ENCODE measurements at regions not wholly inside any gene's neighbourhood (a gene's known extent, or its start where the extent isn't known, plus 50 kb on each side); places are given as distances from the start of the nearest gene placed in this dataset.

DNA sequence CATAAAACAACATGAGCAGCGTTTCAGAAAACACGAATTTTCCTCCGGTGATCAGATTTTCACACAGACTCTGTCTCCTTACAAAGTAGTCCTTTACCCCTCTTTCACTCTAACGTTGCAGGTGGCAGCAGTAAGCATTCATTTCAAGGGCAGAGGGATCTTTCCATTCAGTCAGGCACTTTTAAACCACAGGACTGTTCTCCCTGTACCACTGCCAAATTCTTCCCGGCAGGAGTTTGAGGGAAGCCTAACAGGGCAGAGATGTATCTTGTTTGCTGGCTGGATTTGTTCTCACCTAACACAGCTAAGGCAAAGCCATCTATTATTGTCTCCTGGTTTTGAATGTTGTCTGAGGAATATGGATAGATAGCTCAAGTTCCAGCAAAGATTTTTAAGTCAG, 1187.3 kb upstream of the SEL1L start:
- H3K27ac ChIP-seq (ENCODE audit: poor library complexity, severe bottlenecking): no peak overlapping the region
- TF ChIP-seq, protein P1, sequence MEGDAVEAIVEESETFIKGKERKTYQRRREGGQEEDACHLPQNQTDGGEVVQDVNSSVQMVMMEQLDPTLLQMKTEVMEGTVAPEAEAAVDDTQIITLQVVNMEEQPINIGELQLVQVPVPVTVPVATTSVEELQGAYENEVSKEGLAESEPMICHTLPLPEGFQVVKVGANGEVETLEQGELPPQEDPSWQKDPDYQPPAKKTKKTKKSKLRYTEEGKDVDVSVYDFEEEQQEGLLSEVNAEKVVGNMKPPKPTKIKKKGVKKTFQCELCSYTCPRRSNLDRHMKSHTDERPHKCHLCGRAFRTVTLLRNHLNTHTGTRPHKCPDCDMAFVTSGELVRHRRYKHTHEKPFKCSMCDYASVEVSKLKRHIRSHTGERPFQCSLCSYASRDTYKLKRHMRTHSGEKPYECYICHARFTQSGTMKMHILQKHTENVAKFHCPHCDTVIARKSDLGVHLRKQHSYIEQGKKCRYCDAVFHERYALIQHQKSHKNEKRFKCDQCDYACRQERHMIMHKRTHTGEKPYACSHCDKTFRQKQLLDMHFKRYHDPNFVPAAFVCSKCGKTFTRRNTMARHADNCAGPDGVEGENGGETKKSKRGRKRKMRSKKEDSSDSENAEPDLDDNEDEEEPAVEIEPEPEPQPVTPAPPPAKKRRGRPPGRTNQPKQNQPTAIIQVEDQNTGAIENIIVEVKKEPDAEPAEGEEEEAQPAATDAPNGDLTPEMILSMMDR (IDR thresholded peaks at IDR 0.05; ENCODE audit: poor library complexity, severe bottlenecking): no peak
- H3K9me3 ChIP-seq (ENCODE audit: severe bottlenecking): peaks cover 3% of the 10 kb centered on the region
- H3K27me3 ChIP-seq (ENCODE audit: insufficient read depth, poor library complexity, severe bottlenecking): no peaks in the 10 kb centered on the region
- DNase-seq (ENCODE audit: low spot score) (no peak), ATAC-seq (ENCODE audit: low read depth) (peak; percentile 41; the same call in 1 of the 3 replicates)
- H3K4me1 ChIP-seq (ENCODE audit: insufficient read depth, poor library complexity, severe bottlenecking): peaks cover 2% of the 10 kb centered on the region
- H3K36me3 ChIP-seq (ENCODE audit: low read depth): no peaks in the 10 kb centered on the region
- no peak overlapping the region for H3K4me3 ChIP-seq (ENCODE audit: severe bottlenecking)

DNA sequence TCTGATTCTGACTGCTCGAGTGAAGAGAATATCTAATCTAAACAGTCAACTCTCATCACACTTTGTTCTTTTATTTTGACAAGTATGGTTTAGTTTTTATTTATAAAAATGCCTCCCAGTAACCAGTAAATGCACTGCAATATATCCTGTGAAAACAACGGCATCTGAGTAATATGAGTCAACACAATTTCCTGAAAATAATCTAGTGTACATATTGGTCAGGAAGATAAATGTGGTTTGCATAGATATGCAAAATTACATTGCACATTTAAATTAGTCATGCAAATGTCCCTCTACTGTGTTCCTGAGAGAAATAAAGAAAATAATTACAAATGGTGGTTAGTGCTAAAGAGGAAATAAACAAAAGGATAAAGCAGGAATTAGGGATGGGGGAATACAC, 1190.7 kb upstream of the SEL1L start:
- no peak; the same call in 2 of the 3 replicates for ATAC-seq (ENCODE audit: low read depth)
- H3K27me3 ChIP-seq (ENCODE audit: insufficient read depth, poor library complexity, severe bottlenecking): no peaks in the 10 kb centered on the region
- no peak overlapping the region for H3K27ac ChIP-seq (ENCODE audit: poor library complexity, severe bottlenecking)
- no peak for DNase-seq (ENCODE audit: low spot score)
- H3K4me3 ChIP-seq (ENCODE audit: severe bottlenecking): no peak overlapping the region
- H3K9me3 ChIP-seq (ENCODE audit: severe bottlenecking): peaks cover 3% of the 10 kb centered on the region
- peaks cover 2% of the 10 kb centered on the region for H3K4me1 ChIP-seq (ENCODE audit: insufficient read depth, poor library complexity, severe bottlenecking)
- no peaks in the 10 kb centered on the region for H3K36me3 ChIP-seq (ENCODE audit: low read depth)
- TF ChIP-seq, protein P1 (IDR thresholded peaks at IDR 0.05; ENCODE audit: poor library complexity, severe bottlenecking): no peak

DNA sequence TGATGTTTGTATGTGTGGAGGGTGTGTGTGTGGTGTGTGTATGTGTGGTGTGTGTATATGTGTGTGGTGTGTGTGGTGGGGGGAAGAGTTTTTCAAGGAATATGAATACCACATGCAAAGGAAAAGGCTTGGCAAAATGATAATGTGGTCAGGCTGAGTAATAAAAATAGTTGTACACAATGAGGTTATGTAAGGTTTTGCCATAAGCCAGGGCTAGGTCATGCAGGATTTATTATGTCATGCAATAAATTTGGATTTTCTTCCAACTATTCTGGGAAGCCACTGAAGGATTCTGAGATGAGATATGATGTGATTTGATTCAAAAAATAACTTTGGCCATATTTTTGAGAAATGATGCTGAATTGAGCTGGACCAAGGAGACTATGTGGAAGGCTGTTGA, 1191.6 kb upstream of the SEL1L start:
- Histone ChIP-seq H3K9me3 (ENCODE audit: severe bottlenecking) (peaks cover 3% of the 10 kb centered on the region), H3K4me3 (ENCODE audit: severe bottlenecking) (no peak overlapping the region), H3K36me3 (ENCODE audit: low read depth) (no peaks in the 10 kb centered on the region), H3K27ac (ENCODE audit: poor library complexity, severe bottlenecking) (no peak overlapping the region), H3K4me1 (ENCODE audit: insufficient read depth, poor library complexity, severe bottlenecking) (peaks cover 2% of the 10 kb centered on the region), H3K27me3 (ENCODE audit: insufficient read depth, poor library complexity, severe bottlenecking) (no peaks in the 10 kb centered on the region)
- TF ChIP-seq, protein P1 (IDR thresholded peaks at IDR 0.05; ENCODE audit: poor library complexity, severe bottlenecking): no peak
- DNase-seq (ENCODE audit: low spot score) (no peak), ATAC-seq (ENCODE audit: low read depth) (peak; percentile 59; the same call in 1 of the 3 replicates)

DNA sequence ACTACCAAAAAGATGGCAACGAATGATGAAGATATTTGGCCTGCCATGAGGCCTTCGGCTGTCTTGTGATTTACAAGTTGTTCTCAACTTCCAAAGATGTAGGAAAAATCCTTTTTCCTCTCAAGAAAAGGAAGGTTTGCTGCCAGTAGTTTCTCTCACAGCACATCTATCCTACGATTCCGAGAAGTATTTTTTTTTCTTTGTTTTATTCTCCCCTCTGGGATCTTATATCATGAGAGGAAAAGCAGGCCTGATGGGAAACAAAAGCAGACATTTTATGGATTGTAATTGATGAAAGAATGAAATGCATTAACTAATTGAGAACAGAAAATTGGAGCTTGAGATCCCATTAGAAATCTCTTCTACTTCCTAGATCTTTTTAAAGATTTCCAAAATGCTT, 1197.9 kb upstream of the SEL1L start:
- TF ChIP-seq, protein P1 (IDR thresholded peaks at IDR 0.05; ENCODE audit: poor library complexity, severe bottlenecking): no peak
- no peaks in the 10 kb centered on the region for H3K27me3 ChIP-seq (ENCODE audit: insufficient read depth, poor library complexity, severe bottlenecking)
- H3K4me3 ChIP-seq (ENCODE audit: severe bottlenecking): no peak overlapping the region
- no peak overlapping the region for H3K27ac ChIP-seq (ENCODE audit: poor library complexity, severe bottlenecking)
- no peaks in the 10 kb centered on the region for H3K36me3 ChIP-seq (ENCODE audit: low read depth)
- ATAC-seq (ENCODE audit: low read depth) (no peak), DNase-seq (ENCODE audit: low spot score) (no peak)
- H3K4me1 ChIP-seq (ENCODE audit: insufficient read depth, poor library complexity, severe bottlenecking): no peaks in the 10 kb centered on the region
- H3K9me3 ChIP-seq (ENCODE audit: severe bottlenecking): no peaks in the 10 kb centered on the region

DNA sequence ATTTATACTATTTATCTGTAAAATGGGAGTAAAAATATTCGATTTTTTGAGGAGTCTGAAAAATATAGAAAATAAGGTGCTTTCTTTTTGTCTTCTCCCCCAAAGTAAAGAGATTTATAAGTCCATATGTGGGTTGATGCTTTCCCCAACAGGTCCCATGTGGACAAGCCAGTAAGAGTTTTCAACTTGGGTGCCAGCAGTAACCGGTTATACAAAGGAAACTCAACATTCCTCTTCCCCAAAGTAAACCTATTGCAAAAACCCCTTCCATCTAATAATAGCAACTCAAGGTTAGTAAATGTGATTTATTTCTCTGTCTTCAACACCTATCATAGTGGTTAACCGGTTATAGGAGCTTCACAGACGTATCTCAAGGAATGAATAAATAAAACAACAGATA, 1206.9 kb upstream of the SEL1L start:
- Histone ChIP-seq H3K4me3 (ENCODE audit: severe bottlenecking) (no peak overlapping the region), H3K36me3 (ENCODE audit: low read depth) (no peaks in the 10 kb centered on the region), H3K27ac (ENCODE audit: poor library complexity, severe bottlenecking) (no peak overlapping the region), H3K9me3 (ENCODE audit: severe bottlenecking) (no peaks in the 10 kb centered on the region), H3K27me3 (ENCODE audit: insufficient read depth, poor library complexity, severe bottlenecking) (no peaks in the 10 kb centered on the region), H3K4me1 (ENCODE audit: insufficient read depth, poor library complexity, severe bottlenecking) (no peaks in the 10 kb centered on the region)
- DNase-seq (ENCODE audit: low spot score) (no peak), ATAC-seq (ENCODE audit: low read depth) (no peak)
- TF ChIP-seq, protein P1 (IDR thresholded peaks at IDR 0.05; ENCODE audit: poor library complexity, severe bottlenecking): no peak

Data from RWPE2 (cell line).